ENCODE measurements at regions not wholly inside any gene's neighbourhood (a gene's known extent, or its start where the extent isn't known, plus 50 kb on each side); places are given as distances from the start of the nearest gene placed in this dataset.
"Not testable (repeated sequence)": the region's sequence is repeated elsewhere in the genome, so short reads cannot be mapped to it uniquely, and the experiment has no call there.

- intact Hi-C loops (cut with micrococcal nuclease); DNase-seq (ENCODE audit: unreplicated experiment); H3K4me1 Mint-ChIP-seq (ENCODE audit: insufficient read depth, unreplicated experiment); H3K27me3 Mint-ChIP-seq (ENCODE audit: insufficient read depth, unreplicated experiment); CTCF ChIA-PET; H3K4me3 Mint-ChIP-seq (ENCODE audit: unreplicated experiment); H3K27ac Mint-ChIP-seq (ENCODE audit: low read depth, unreplicated experiment); H3K9me3 Mint-ChIP-seq (ENCODE audit: unreplicated experiment); BruUV-seq (replicated peaks); POLR2A ChIA-PET; H3K36me3 Mint-ChIP-seq (ENCODE audit: insufficient read depth, unreplicated experiment): not testable (repeated sequence)
These were observed 1497.2 kb upstream of the TPTE start for GRCh38 chr21:9024006-9024767.

DNA sequence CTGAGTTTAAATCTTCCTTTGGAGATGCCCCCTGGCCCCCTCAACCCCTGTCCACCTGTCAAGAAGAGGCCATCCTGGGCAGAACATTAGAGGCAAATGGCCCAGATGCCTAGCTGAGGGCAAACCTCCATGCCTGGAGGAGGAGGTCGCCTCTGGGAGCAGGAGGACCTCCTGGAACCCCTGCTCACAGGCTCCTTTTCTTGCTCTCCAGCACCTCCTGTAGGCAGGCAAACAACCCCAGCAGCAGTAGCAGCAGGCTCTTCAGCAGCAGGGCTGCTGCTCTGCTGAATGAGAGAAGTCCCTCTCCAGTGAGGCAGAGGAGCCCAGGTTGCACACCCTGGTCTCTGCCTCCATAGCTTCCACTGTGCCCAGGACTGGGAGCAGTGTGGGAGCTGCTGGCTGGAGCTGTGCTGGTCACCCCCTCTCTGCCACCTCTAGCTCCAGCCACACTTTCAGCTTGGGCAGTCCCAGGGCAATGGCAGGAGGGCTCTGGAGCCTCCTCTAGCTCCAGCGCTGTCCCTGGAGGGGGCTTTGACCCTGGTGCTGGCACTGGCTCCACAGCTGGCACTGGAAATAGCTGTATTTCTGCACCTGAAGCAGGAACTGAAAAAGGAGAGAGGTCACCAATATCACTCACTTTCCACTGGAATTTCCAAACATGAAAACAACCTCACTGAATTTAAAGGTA is 1494.5 kb upstream of the TPTE start:
- not testable (repeated sequence) for BruUV-seq (replicated peaks); H3K27ac Mint-ChIP-seq (ENCODE audit: low read depth, unreplicated experiment); H3K27me3 Mint-ChIP-seq (ENCODE audit: insufficient read depth, unreplicated experiment)

DNA sequence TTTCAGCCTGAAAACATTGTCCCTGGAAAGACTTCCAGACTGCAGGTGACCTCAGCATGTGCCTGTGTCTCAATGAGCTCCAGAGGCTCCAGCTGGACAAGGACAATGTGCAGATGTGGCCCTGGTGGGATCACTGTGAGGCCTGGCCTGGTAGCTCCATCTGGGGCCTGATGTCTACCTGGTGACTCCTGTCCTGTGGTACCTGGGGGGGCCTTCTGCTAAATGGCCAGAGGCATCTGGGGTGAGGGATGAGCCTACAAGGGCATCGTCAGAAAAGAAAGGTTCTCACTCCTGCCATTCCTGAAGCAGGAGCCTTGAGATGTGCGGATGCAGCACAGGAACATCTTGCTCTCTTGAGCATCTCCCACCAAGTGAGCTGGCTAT is 1494.0 kb upstream of the TPTE start:
- H3K4me3 Mint-ChIP-seq (ENCODE audit: unreplicated experiment); intact Hi-C loops (cut with micrococcal nuclease); POLR2A ChIA-PET; CTCF ChIA-PET; H3K27me3 Mint-ChIP-seq (ENCODE audit: insufficient read depth, unreplicated experiment); H3K9me3 Mint-ChIP-seq (ENCODE audit: unreplicated experiment); H3K4me1 Mint-ChIP-seq (ENCODE audit: insufficient read depth, unreplicated experiment); H3K27ac Mint-ChIP-seq (ENCODE audit: low read depth, unreplicated experiment); BruUV-seq (replicated peaks); DNase-seq (ENCODE audit: unreplicated experiment); H3K36me3 Mint-ChIP-seq (ENCODE audit: insufficient read depth, unreplicated experiment): not testable (repeated sequence)

More for the DNA sequence above, 1494.5 kb upstream of the TPTE start:
- POLR2A ChIA-PET; H3K4me1 Mint-ChIP-seq (ENCODE audit: insufficient read depth, unreplicated experiment); H3K4me3 Mint-ChIP-seq (ENCODE audit: unreplicated experiment); intact Hi-C loops (cut with micrococcal nuclease); CTCF ChIA-PET; DNase-seq (ENCODE audit: unreplicated experiment); H3K36me3 Mint-ChIP-seq (ENCODE audit: insufficient read depth, unreplicated experiment); H3K9me3 Mint-ChIP-seq (ENCODE audit: unreplicated experiment): not testable (repeated sequence)

DNA sequence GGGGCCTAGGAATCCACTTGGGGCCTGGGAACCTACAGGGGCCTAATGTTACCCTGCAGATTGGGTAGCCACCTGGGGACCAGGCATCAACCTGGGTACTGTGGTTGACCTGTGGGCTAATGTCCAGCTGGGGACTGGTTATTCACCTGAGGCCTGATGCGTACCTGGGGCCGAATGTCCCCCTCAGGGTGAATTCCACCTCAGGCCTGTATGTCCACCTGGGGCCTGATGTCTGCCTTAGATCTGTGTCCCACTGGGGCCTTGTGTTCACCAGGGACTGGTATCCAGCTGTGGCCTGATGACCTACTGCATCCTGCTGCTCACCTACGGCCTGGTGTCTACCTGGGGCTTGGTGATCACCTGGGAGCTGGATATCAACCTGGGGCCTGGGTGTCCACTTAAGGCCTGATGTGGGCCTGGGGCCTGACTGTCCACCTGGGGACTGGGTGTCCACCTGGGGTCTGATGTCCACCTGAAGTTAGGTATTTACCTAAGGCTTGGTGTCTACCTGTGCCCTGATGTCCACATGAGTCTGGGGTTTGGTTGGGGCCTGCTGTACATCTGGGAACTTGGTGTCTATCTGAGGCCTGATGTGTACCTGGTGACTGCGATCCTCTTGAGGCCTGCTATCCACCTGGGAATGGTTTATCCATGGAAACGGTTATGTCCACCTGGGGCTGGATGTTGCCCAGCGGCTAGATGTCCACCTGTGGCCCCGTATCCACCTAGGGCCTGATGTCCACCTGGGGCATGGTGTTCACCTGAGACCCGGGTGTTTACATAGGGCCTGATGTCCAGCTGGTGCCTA is 1492.6 kb upstream of the TPTE start:
- H3K9me3 Mint-ChIP-seq (ENCODE audit: unreplicated experiment); H3K36me3 Mint-ChIP-seq (ENCODE audit: insufficient read depth, unreplicated experiment); H3K27me3 Mint-ChIP-seq (ENCODE audit: insufficient read depth, unreplicated experiment); H3K4me3 Mint-ChIP-seq (ENCODE audit: unreplicated experiment); BruUV-seq (replicated peaks); POLR2A ChIA-PET; H3K4me1 Mint-ChIP-seq (ENCODE audit: insufficient read depth, unreplicated experiment); H3K27ac Mint-ChIP-seq (ENCODE audit: low read depth, unreplicated experiment); CTCF ChIA-PET; intact Hi-C loops (cut with micrococcal nuclease); DNase-seq (ENCODE audit: unreplicated experiment): not testable (repeated sequence)

DNA sequence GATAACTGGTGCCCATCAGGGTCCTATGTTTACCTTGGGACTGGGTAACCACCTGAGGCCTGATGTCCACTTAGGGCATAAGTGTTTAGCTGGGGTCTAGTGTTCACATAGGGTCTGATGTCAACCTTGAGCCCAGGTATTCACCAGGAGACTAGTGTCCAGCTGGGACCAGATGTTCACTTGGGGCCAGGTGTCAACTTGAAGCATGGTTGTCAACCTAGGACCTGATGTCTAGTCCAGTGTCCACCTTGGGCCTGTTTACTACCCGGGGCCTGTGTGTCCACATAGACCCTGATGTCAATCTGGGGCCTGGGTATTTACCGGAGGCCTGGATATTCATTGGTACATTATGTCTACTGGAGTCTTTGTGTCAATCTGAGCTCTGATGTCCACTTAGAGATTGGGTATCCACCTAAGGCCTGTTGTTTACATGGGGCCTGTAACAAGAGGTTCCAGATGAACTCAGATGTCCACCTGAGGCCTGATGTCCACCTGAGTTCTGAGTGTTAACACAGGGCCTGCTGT is 1491.2 kb upstream of the TPTE start:
- H3K4me3 Mint-ChIP-seq (ENCODE audit: unreplicated experiment); DNase-seq (ENCODE audit: unreplicated experiment); H3K36me3 Mint-ChIP-seq (ENCODE audit: insufficient read depth, unreplicated experiment); CTCF ChIA-PET; H3K27me3 Mint-ChIP-seq (ENCODE audit: insufficient read depth, unreplicated experiment); BruUV-seq (replicated peaks); POLR2A ChIA-PET; H3K9me3 Mint-ChIP-seq (ENCODE audit: unreplicated experiment); H3K27ac Mint-ChIP-seq (ENCODE audit: low read depth, unreplicated experiment); H3K4me1 Mint-ChIP-seq (ENCODE audit: insufficient read depth, unreplicated experiment); intact Hi-C loops (cut with micrococcal nuclease): not testable (repeated sequence)

DNA sequence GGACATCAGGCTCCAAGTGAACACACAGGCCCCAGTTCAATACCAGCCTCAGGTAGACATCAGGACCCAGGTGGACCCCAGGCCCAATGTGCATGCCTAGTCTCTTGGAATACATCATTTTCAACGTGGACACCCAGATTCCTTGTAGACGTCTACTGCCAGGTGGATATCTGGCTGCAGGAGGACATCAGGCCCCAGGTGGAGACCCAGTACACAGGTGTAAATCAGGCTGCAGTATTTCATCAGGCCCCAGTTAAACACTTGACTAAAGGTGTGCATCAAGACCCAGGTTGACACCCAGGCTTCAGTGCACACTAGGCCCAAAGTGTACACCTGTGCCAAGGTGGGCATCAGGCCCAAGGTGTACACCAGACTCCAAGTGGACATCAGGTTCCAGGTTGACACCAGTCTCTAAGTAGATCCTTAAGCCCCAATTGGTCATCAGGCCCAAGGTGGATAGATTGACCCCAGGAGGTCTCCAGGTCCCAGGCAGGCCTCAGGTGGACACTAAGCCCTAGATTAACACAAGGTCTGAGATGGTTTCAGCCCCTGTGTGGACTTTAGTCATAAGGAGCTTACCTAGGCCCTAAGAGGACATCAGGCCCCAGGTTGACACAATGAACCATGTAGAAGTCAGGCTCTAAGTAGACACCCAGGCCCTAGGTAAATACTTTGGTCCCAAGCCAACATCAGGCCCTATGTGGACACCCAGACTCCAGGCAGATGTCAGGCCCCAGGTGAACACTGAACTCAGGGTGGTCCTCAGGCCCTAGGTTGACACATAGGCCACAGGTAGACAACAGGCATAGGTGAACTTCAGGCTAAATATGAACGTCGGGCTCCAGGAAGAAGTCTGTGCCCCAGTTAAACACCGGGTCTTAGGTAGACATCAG is 1489.7 kb upstream of the TPTE start:
- POLR2A ChIA-PET = not testable (repeated sequence)

DNA sequence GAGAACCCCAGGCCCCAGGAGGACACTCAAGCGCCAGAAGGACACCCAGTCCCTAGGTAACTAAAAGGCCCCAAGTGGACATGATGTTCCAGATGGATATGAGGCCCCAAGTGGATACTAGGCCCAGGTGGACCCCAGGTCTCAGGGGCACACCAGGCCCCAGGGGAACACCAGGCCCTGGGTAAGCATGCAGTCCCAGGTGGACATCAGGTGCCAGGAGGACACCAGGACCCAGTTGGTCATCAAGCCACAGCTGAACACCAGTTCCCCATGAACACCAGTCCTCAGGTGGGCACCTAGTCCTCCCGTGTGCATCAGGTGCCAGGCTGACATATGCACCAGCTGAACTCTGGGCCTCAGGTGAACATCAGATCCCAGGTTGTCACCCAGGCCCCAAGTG is 1488.8 kb upstream of the TPTE start:
- DNase-seq (ENCODE audit: unreplicated experiment); intact Hi-C loops (cut with micrococcal nuclease); BruUV-seq (replicated peaks); H3K4me1 Mint-ChIP-seq (ENCODE audit: insufficient read depth, unreplicated experiment); H3K27me3 Mint-ChIP-seq (ENCODE audit: insufficient read depth, unreplicated experiment); H3K9me3 Mint-ChIP-seq (ENCODE audit: unreplicated experiment); H3K27ac Mint-ChIP-seq (ENCODE audit: low read depth, unreplicated experiment); CTCF ChIA-PET; POLR2A ChIA-PET; H3K4me3 Mint-ChIP-seq (ENCODE audit: unreplicated experiment); H3K36me3 Mint-ChIP-seq (ENCODE audit: insufficient read depth, unreplicated experiment): not testable (repeated sequence)

More for the DNA sequence above, 1489.7 kb upstream of the TPTE start:
- H3K9me3 Mint-ChIP-seq (ENCODE audit: unreplicated experiment); CTCF ChIA-PET; intact Hi-C loops (cut with micrococcal nuclease); H3K36me3 Mint-ChIP-seq (ENCODE audit: insufficient read depth, unreplicated experiment); DNase-seq (ENCODE audit: unreplicated experiment); BruUV-seq (replicated peaks); H3K27me3 Mint-ChIP-seq (ENCODE audit: insufficient read depth, unreplicated experiment); H3K27ac Mint-ChIP-seq (ENCODE audit: low read depth, unreplicated experiment); H3K4me3 Mint-ChIP-seq (ENCODE audit: unreplicated experiment); H3K4me1 Mint-ChIP-seq (ENCODE audit: insufficient read depth, unreplicated experiment): not testable (repeated sequence)

DNA sequence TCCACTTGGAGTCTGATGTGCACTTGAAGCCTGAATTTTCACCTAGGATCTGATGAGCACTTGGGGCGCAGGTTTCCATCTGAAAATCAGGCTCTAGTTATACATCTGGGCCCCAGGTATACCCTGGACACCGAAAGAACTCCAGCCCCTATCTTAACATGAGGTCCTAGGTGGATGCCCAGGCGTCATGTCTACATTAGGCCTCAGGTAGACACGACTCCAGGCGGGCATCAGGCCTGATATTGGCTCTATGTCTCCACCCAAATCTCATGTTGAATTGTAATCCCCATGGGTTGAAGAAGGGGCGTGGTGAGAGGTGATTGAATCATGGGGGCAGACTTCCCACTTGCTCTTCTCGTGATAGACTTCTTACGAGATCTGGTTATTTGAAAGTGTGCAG is 1488.1 kb upstream of the TPTE start:
- H3K4me3 Mint-ChIP-seq (ENCODE audit: unreplicated experiment); H3K9me3 Mint-ChIP-seq (ENCODE audit: unreplicated experiment); DNase-seq (ENCODE audit: unreplicated experiment); intact Hi-C loops (cut with micrococcal nuclease); CTCF ChIA-PET; H3K36me3 Mint-ChIP-seq (ENCODE audit: insufficient read depth, unreplicated experiment); POLR2A ChIA-PET; H3K27me3 Mint-ChIP-seq (ENCODE audit: insufficient read depth, unreplicated experiment); H3K27ac Mint-ChIP-seq (ENCODE audit: low read depth, unreplicated experiment); H3K4me1 Mint-ChIP-seq (ENCODE audit: insufficient read depth, unreplicated experiment); BruUV-seq (replicated peaks): not testable (repeated sequence)
